GM19239 (cell line): ENCODE measurements at regions not wholly inside any gene's neighbourhood (a gene's known extent, or its start where the extent isn't known, plus 50 kb on each side); places are given as distances from the start of the nearest gene placed in this dataset.

Experiments used
- DNase-seq: peaks from one replicate; pipeline ENCODE4 v3.0.0; 2011; ENCODE audit warnings: low spot score; ENCODE audit not compliant: insufficient read length
- FAIRE-seq: peaks from 2 replicates; lab custom pipeline; 2011; peaks lifted over from hg19 to GRCh38; lab: Jason Lieb, UNC

DNA sequence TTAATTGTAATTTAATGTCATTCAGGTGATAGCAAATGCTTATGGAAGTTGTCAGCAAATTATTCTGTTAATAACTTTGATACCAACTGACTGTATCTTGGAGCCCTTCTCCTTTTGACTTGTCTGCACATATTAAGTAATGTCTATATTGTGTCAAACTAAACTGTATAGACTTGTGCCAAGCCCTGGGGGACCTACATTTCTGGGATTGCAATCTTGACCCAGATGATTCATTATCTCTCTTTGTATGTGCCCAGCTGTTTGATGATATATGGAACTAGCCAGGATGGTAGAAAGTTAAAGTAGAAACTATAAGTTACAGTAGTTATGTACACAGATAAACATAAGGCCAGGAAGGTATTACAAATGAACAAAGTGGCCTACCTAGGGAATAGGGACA is 402.8 kb upstream of the RARB start:
- DNase-seq: no peak

DNA sequence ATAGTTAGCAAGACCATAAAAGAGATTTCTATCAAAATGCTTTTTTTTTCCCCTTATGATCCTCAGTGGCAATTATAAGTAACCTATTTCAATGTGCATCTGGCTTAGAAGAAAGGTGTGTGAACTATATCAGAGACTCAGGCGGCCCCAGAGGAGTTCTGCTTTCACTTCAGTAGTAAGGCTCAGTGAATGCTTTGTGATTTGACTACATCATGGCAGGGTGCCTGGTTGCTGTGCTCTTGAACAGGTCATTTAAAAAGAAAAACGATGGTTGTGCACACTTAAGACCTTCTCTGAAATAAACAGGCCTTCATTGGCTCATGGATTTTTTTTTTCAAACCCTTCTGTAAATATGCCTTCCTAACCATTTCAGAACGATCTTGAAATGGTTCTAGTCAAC is 400.4 kb upstream of the RARB start:
- no peak for FAIRE-seq
- DNase-seq: no peak

More for the DNA sequence above, 402.8 kb upstream of the RARB start:
- FAIRE-seq: no peak

DNA sequence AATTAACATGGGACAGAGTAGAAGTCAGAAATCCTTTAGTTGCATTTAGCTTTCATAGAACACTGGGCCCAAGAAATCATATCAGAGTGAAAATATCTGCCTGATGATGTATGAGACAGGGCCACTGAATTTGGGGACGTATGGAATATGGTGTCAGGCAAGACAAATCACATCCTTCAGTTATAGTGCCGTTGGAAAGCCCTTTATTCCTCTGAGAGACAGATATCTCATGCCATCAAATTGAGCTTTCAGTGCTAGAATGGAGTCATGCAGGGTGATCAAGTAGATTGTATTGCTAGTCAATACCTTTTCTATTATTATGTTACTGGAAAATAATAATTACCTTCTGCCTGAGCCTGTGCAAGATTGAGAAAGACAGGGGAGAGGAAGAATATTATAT is 398.2 kb upstream of the RARB start:
- no peak for DNase-seq
- FAIRE-seq: no peak

DNA sequence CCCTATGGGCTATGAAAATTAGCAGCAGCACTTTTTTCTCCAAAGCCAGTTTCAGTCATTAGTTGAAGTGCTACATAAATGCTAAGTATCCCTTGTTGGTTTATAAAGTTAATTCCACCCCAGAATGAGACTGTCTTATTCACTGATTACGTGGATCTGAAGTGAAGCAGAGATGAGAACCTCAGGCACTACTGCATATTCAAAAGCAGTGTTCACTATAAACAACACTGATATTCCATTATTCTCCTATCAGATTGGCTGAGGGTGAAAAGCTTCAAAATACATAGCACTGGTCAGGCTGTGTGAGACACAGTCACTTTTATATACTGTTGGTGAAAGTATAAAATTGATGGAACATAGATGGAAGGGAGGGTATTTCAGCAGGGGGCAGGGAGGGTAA is 395.7 kb upstream of the RARB start:
- no peak for FAIRE-seq
- no peak for DNase-seq

DNA sequence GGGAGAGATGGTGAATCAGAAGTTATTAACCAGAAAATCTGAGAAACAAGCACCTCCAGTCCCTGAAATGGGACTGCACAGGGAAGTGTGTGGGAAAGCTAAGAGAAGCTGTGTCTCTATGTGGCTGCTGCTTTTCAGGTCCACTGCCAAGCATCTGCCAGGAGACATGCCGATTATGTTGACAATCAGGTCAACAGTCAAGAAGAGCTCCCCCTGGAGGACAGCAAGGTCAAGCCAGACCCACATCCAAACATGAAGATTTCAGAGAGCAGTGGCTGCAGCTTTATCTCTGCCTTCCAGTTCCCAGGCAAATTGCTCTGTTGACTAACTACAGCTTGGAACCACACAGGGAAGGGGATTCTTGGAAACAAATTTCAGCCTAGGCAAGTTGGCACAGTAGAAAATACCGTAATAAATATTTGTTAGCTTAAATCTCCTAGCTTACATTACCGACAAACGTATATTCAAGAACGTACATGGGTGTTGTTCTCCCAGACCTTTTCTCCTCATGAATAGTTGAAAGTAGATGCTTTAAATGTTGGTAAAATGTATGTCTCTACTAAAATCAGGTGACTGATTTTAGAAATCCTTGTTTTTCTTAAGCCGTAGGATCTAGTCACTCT is 394.5 kb upstream of the RARB start:
- DNase-seq (peak; percentile 27), FAIRE-seq (peak; percentile 42)

DNA sequence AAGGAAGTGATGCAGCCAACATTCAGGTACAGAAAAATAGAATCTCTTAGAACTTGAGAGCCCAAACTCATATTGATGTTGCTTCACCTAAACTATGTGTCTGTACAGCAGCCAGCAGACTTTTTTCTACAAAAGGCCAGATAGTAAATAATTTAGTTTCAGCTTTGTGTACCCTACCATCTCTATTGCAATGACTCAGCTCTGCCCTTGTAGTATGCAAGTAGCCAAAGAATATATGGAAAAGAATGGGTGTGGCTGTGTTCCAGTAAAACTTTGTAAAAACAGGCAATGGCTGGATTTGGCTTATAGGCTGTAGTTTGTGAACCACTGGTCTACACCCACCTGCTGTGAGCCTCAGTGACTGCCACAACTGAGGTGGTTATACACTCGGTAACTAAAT is 392.5 kb upstream of the RARB start:
- DNase-seq (no peak), FAIRE-seq (no peak)

DNA sequence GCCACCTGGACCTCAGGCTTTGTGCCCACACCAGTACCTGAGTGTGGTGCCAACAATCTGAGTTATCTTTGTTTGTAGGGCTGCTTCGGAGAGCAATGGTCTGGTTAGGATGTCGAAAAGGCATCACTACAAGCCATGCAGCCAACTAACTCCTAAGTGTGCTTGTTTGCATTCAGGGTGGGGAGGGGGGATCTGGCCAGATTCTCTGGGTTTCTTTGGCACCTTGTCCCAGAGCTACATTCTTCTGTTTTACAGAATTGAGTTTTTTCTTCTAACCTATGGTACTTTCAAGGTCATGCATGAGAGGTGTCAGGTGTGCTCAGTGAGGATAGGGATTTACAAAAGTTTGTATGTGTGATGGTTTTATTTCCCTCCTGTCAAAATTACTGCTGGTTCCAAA is 391.4 kb upstream of the RARB start:
- DNase-seq: no peak
- no peak for FAIRE-seq

DNA sequence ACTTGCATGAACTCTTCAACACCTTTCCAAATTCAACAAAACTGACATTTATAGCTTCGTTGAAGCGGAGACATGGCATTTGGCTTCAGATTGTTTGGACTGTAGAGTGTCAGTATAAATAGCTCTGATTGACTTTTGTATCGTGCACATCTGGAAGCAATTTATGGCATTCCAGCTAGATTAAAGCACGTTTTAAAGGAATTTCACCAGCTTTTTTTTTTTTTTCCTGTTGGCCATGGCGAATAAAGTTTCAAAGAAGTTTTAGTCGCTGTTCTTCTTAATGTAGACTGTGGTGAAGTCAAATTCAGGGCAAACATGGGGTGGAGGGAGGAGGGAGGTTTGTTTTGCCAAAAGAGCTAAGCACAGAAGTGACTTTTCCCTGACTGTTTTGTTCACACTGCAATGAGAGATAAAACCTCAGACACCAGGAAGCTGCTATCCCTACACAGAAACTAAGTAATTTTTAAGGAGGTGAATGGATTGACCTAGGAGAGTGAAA is 391.0 kb upstream of the RARB start:
- DNase-seq (no peak), FAIRE-seq (no peak)

DNA sequence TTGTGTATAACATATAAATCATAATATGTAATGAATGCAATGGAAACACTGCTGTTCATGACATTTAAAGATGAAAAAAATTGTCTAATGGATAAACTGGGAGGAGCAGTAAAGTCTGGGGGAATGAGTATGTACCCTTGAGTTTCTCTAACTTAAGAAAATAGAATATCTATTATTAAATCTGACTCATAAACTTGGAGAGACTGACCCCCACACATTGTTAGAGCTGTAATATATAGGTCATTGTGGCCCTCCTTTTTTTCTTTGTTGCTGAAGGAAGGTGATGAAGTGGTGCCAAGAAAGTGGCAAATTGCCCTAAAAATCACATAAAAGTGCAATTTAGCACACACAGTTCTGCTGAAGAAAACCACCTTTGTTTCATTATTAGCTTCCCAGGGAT is 389.8 kb upstream of the RARB start:
- FAIRE-seq (no peak), DNase-seq (no peak)

DNA sequence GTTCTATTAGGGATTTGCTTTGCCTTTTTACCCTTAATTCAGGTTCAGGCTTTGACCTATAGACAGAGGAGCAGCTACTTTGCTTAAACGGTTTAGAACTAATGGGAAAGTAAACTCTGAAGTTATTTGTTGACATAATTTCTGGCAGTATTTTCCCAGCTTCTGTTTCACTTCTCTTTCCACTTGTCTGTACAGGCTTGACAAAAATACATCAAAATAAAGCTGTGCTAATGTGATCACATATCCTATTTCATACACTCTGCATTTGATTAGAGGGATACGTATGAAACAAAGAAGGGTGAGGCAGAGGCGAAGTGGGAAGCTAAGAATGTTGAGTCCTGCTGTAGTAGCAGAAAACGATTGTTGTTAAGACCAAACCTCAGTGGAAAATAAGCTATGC is 389.1 kb upstream of the RARB start:
- FAIRE-seq (no peak), DNase-seq (no peak)

DNA sequence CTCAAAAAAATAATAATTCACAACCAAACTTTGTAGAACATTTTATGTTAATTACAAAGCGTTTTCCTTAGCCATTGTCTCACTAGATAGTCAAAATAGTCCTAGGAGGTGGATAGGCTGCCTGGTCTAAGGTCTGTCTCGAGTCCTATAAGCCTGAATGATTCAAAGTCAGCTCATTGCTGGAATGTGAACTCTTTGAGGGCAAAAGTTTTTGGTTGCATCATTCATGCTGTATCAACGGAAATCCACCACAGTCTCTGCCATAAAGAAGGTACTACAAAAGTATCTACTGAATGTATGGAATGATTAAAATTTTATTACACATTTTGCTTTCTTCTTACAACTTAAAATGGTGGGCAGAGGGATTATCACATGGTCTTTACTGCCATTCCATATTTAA is 387.3 kb upstream of the RARB start:
- DNase-seq (no peak), FAIRE-seq (no peak)

DNA sequence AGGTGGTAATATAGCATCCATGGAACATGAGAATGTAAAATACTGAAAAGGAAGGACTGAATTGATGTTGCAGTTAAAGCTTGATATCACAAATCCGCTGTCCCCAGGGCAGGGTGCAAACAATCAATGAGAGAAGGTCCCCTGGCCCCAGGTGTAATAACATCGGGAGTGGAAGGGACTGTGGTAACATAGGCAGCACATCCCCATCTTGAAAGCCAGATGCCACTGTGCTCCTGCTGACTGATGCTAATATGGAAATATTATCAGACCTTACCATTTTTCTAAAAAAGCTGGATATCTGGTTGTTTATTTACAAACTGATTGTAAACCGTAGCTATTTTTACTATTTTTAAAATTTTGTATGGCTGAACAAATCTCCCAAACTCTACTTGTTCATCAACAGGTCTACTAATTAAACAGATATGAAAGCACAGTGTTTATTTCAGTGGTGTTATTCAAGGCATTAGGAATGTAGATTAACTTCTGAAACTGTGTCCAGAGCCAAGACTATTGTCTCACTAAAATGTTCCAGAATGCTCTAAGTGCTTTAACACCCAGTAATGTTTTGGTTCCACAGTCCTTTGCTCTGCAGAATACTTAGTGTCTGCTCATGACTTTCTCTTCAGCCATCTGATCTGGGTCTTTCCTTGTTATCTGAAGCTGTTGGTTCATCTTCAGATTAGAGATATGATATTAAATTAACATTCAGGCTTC is 386.0 kb upstream of the RARB start:
- FAIRE-seq: no peak
- DNase-seq: no peak

DNA sequence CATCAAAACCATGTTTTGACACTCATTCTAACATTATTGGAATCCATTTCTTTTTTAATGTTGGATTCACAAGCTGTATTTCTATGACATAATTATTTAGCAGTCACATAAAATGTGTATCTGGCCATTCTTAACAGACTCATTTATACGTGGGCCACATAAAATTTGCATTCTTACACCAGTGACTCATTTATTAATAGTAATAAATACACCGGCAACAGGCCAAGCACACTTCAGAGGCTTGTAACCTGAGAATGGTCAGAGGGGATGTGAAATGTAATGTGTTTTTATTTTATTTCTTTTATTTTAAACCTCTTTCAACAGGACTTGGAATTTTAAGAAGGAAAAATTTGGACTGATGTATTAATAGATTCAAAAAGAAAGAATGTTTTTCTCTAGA is 384.9 kb upstream of the RARB start:
- DNase-seq (no peak), FAIRE-seq (no peak)

DNA sequence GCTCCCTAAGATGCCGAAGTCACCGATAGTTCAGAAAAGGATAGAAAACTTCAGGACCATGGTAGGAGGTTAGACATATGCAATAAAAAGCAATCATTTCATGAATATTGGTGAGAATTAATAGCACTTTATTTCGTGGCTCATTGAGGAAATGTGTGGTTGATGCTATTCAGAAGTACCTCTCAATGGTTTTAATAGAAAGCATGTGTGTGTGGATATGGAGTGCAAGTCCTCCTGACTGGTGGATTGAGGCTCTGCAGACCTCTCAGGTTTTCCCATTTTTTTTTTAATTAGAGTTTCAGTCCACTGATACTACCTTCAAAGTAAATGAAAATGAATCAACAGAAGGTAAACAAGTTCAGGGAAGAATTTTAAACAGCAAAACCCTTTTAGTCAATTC is 384.3 kb upstream of the RARB start:
- no peak for DNase-seq
- FAIRE-seq: no peak

DNA sequence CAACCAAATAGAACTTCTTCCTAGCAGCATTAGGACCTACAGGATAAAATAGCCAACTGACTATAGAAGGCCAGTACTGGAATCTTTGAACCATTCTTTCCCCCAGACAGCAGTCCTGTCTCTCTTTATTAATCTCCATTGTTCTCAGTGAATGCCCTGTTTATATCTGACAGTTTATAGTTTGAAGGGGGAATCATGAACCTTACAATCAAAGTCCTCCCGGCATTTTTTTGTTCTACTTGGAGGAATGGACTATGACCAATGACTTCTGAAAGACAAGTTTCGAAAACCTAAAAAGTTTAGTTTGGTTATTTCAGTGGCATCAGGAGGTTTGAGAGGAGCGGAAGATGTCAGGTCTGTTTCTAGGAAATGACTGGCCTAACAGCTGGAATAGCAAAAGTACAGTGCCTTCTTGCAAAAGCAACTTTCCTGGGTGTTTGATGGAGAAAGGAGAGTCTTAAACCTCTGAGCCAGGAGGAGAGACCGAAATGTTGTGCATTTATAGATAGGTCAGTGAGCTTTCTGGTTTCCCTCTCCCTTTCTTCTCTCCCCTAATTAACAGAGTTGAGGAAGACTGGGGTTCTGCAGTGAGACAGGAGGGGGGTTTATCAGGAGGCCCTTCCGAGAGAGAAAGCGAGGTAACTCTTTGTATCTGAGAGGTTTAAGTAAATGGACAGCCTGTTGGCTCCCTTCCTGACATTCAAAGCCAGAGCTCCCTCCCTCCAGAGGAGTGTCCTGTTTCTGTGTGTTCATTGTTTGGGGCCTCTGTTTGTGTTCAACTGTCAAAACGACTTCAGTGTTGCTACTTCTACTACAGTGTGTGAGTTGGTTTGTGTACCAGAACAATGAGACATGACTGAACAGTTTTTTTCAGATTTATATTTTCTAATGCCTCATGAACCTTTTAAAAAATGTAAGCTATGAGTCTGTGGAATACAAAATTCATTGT is 383.0 kb upstream of the RARB start:
- FAIRE-seq: no peak
- DNase-seq: no peak

DNA sequence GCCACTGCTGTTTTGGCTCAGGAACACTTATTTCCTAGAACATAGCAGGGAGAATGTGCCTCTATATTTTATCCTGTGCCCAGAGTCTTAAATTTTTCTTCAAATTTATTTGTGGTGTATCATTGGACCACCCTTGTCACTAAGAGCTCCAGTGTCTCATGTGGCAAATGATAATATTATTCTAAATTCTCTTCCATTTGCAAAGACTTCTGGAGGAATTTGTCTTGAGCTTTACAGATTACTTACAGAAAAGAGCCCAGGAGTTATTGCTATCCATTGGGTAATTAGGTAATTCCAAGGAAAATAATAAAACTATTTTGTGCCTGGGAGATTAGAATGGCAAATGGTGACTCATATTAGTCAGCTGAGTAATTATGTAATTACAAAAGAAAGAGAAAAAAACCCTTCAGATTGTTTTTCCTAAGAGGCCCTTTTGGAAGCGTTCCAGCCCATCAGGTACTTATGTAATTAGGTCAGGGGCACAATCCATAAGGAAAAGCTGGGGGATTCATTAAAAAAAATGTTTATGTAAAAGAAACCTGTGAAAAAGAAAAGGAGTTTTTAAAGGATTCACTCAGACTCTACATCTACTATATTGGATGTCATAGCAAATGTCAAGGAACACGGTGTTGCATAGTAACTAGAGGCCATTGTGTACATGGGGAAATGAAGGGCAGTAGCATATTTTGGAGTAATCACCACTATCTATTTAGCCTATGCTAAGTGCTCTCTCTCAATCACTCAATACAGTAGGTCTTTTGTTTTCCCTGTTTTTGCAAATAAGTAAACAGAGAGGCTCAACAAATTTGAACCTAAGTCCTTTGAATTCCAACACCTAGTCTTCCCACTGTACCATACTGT is 380.9 kb upstream of the RARB start:
- FAIRE-seq: no peak
- DNase-seq: no peak

DNA sequence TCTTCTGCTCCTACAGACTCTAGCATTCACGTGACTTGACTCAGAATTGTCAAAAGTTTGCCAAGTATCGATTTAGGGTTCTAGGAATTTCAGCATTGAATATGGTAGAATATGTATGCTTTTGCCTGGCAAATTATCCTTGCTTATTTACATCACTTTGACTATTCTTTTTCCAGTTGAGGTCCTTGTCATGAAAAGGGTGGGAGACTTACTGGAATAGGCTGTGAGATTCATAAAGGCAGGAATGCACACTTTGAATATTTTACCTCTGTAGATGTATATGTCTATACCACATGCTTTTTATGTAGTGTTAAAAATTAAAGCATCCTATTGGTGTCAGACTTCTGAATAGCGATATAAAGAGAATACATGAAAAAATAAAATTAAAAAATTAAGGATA is 378.8 kb upstream of the RARB start:
- DNase-seq (no peak), FAIRE-seq (no peak)

DNA sequence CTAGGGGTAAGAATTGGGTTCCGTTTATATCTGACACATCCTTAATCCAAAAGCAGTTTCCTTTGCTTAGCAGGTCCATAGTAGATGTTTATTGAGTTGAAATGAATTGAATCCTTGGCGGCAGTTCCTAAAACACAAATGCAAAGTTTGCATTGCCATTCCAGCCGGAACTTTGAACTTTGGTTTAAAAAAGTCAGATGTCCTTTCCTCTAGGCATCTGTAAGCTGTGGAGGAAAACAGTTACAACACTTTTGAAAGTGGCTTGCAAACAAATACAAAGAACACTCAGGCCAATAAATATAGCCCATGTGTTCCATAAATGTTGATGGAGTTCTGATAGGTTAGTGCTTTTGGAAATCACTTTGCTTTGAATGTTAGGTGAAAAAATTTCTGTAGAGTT is 374.7 kb upstream of the RARB start:
- FAIRE-seq (no peak), DNase-seq (no peak)

DNA sequence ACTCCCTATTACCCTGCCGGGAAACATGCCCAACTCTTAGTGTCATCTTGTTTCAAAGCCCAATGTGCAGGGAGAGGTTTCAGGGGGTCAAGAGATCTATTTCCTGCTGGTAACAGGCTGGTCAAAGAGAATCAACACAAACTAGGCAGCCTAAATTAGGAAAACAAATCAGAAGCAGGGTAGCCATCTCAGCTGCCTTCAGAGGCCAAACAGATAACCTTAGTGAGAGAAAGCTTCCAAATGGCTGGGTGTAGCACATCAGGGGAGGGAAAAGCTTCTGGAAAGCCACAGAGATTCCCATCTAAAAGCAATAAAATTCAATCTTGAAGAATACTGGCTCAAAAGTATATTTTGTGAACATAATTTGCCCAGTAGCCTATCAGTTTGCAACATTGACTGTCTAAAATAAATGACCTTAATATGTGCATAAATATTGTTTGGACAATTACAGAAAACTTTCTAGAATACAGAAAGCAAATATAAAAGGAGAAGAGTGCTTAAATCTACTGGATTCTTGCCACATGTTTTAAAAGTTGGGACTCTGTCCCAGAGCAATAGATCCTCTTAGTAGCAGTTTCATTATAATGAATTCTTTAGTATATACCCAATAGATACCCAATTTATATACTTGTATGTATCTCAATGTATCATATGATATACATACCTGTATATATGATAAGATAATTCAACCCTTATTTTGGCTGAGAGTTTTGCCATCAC is 371.9 kb upstream of the RARB start:
- FAIRE-seq: no peak
- DNase-seq: no peak
